ENCODE measurements at regions not wholly inside any gene's neighbourhood (a gene's known extent, or its start where the extent isn't known, plus 50 kb on each side); places are given as distances from the start of the nearest gene placed in this dataset.

GRCh38 chr6:137950581-137950980 is 83.5 kb downstream of the TNFAIP3 start:
- Histone ChIP-seq H3K4me3 (ENCODE audit: low read depth, low read length, poor library complexity, severe bottlenecking) (peak overlapping the region; percentile 53), H3K79me2 (ENCODE audit: insufficient read depth, low read depth, low read length) (no peaks in the 10 kb centered on the region), H3K9me2 (ENCODE audit: insufficient read depth, low read length) (no peaks in the 10 kb centered on the region), H3K4me1 (ENCODE audit: insufficient read depth, low read length, poor library complexity, severe bottlenecking) (peaks cover 50% of the 10 kb centered on the region), H3K4me2 (ENCODE audit: low read length) (peak overlapping the region; percentile 67), H3K9me3 (ENCODE audit: low read length) (no peaks in the 10 kb centered on the region), H2AFZ (ENCODE audit: low read length) (peak overlapping the region; percentile 67; the same call in 1 of the 2 replicates), H3K27ac (ENCODE audit: low read depth, low read length, poor library complexity, severe bottlenecking) (peak overlapping the region; percentile 86), H3K36me3 (ENCODE audit: insufficient read depth, low read length) (no peaks in the 10 kb centered on the region), H4K20me1 (ENCODE audit: insufficient read depth, low read length) (no peaks in the 10 kb centered on the region)
- ChIA-PET CTCF (ENCODE audit: unreplicated experiment) (interaction anchor here (1.1 to 2.7 kb wide), 8 partner anchors 13 to 263 kb away, joined by 3 to 11 read pairs (median 4); no protein-coding TSS in a partner anchor), POLR2A (interaction anchor here (0.6 to 6.2 kb wide), 18 partner anchors 8 to 1226 kb away, joined by 3 to 43 read pairs (median 3); no protein-coding TSS in a partner anchor)
- intact Hi-C loops (cut with micrococcal nuclease; ENCODE audit: unreplicated experiment) = loop anchor here (1.0 to 5.0 kb wide), 2 partner anchors 245 to 848 kb away; no protein-coding TSS in a partner anchor
- no TSS peak for BruUV-seq (replicated peaks)
- TF ChIP-seq EZH2phosphoT487 (IDR thresholded peaks at IDR 0.05; ENCODE audit: borderline replicate concordance, low read depth, low read length) (no peak), CTCF (conservative IDR thresholded peaks at IDR 0.05; ENCODE audit: low read length) (no peak)
- DNase-seq (ENCODE audit: low spot score) = peak; percentile 82

- peak overlapping the region; percentile 86 for H3K27ac ChIP-seq (ENCODE audit: low read depth, low read length, poor library complexity, severe bottlenecking)
- no TSS peak for BruUV-seq (replicated peaks)
- H3K9me2 ChIP-seq (ENCODE audit: insufficient read depth, low read length) = no peaks in the 10 kb centered on the region
- H3K9me3 ChIP-seq (ENCODE audit: low read length) = no peaks in the 10 kb centered on the region
- peak; percentile 89 for DNase-seq (ENCODE audit: low spot score)
- H2AFZ ChIP-seq (ENCODE audit: low read length) = peak overlapping the region; percentile 67; the same call in 1 of the 2 replicates
- H3K79me2 ChIP-seq (ENCODE audit: insufficient read depth, low read depth, low read length) = no peaks in the 10 kb centered on the region
- POLR2A ChIA-PET = interaction anchor here (0.7 to 6.2 kb wide), 16 partner anchors 8 to 1225 kb away, joined by 3 to 43 read pairs (median 4); partner anchors contain the start of gene TNFAIP3
- peak overlapping the region; percentile 67 for H3K4me2 ChIP-seq (ENCODE audit: low read length)
- CTCF ChIA-PET (ENCODE audit: unreplicated experiment) = interaction anchor here (1.0 to 2.7 kb wide), 8 partner anchors 12 to 263 kb away, joined by 3 to 11 read pairs (median 4); no protein-coding TSS in a partner anchor
- intact Hi-C loops (cut with micrococcal nuclease; ENCODE audit: unreplicated experiment) = loop anchor here (1.0 to 5.0 kb wide), 5 partner anchors 14 to 849 kb away; partner anchors contain the start of gene TNFAIP3
- TF ChIP-seq EZH2phosphoT487 (IDR thresholded peaks at IDR 0.05; ENCODE audit: borderline replicate concordance, low read depth, low read length) (no peak), CTCF (conservative IDR thresholded peaks at IDR 0.05; ENCODE audit: low read length) (peak; percentile 69)
- H3K4me3 ChIP-seq (ENCODE audit: low read depth, low read length, poor library complexity, severe bottlenecking) = peak overlapping the region; percentile 53
- peaks cover 49% of the 10 kb centered on the region for H3K4me1 ChIP-seq (ENCODE audit: insufficient read depth, low read length, poor library complexity, severe bottlenecking)
- H4K20me1 ChIP-seq (ENCODE audit: insufficient read depth, low read length) = no peaks in the 10 kb centered on the region
- no peaks in the 10 kb centered on the region for H3K36me3 ChIP-seq (ENCODE audit: insufficient read depth, low read length)
These were observed 84.1 kb downstream of the TNFAIP3 start for GRCh38 chr6:137951064-137951597.

GRCh38 chr6:137952247-137952646 is 85.2 kb downstream of the TNFAIP3 start:
- intact Hi-C loops (cut with micrococcal nuclease; ENCODE audit: unreplicated experiment) = loop anchor here (5.0 kb wide), 1 partner anchor 850 kb away; no protein-coding TSS in a partner anchor
- DNase-seq (ENCODE audit: low spot score) = no peak
- Histone ChIP-seq H3K4me2 (ENCODE audit: low read length) (peak overlapping the region; percentile 67), H2AFZ (ENCODE audit: low read length) (no peak overlapping the region; the same call in 1 of the 2 replicates), H3K4me1 (ENCODE audit: insufficient read depth, low read length, poor library complexity, severe bottlenecking) (peaks cover 49% of the 10 kb centered on the region), H3K9me3 (ENCODE audit: low read length) (no peaks in the 10 kb centered on the region), H3K9me2 (ENCODE audit: insufficient read depth, low read length) (no peaks in the 10 kb centered on the region), H4K20me1 (ENCODE audit: insufficient read depth, low read length) (no peaks in the 10 kb centered on the region), H3K36me3 (ENCODE audit: insufficient read depth, low read length) (no peaks in the 10 kb centered on the region), H3K27ac (ENCODE audit: low read depth, low read length, poor library complexity, severe bottlenecking) (no peak overlapping the region), H3K79me2 (ENCODE audit: insufficient read depth, low read depth, low read length) (no peaks in the 10 kb centered on the region), H3K4me3 (ENCODE audit: low read depth, low read length, poor library complexity, severe bottlenecking) (no peak overlapping the region)
- ChIA-PET CTCF (ENCODE audit: unreplicated experiment) (interaction anchor here (0.6 to 2.7 kb wide), 5 partner anchors 11 to 851 kb away, joined by 3 to 11 read pairs (median 4); no protein-coding TSS in a partner anchor), POLR2A (interaction anchor here (0.5 to 6.2 kb wide), 12 partner anchors 7 to 724 kb away, joined by 3 to 43 read pairs (median 4); partner anchors contain the start of gene TNFAIP3)
- no TSS peak for BruUV-seq (replicated peaks)
- TF ChIP-seq CTCF (conservative IDR thresholded peaks at IDR 0.05; ENCODE audit: low read length) (no peak), EZH2phosphoT487 (IDR thresholded peaks at IDR 0.05; ENCODE audit: borderline replicate concordance, low read depth, low read length) (no peak)

Measured in OCI-LY7 (cell line).